ENCODE measurements at regions not wholly inside any gene's neighbourhood (a gene's known extent, or its start where the extent isn't known, plus 50 kb on each side); places are given as distances from the start of the nearest gene placed in this dataset.
"Not testable (repeated sequence)": the region's sequence is repeated elsewhere in the genome, so short reads cannot be mapped to it uniquely, and the experiment has no call there.

GRCh38 chr14:85344171-85344570 lies 185.8 kb upstream of the FLRT2 start:
- no peaks in the 10 kb centered on the region for H4K20me1 ChIP-seq (ENCODE audit: insufficient read depth)
- no peaks in the 10 kb centered on the region for H3K36me3 ChIP-seq (ENCODE audit: insufficient read depth)
- H3K4me1 ChIP-seq (ENCODE audit: low read depth, poor library complexity, severe bottlenecking), result no peaks in the 10 kb centered on the region

GRCh38 chr14:85344847-85345570 lies 184.9 kb upstream of the FLRT2 start:
- no peak for TF ChIP-seq CTCF (conservative IDR thresholded peaks at IDR 0.05; ENCODE audit: low read depth, low read length)
- Histone ChIP-seq H3K9ac (no peak overlapping the region), H3K4me1 (ENCODE audit: low read depth, poor library complexity, severe bottlenecking) (no peaks in the 10 kb centered on the region), H3K79me2 (ENCODE audit: insufficient read depth, low read depth) (no peaks in the 10 kb centered on the region), H3K27me3 (ENCODE audit: insufficient read depth, low read depth) (no peaks in the 10 kb centered on the region), H3K27ac (no peak overlapping the region), H3K36me3 (ENCODE audit: insufficient read depth) (no peaks in the 10 kb centered on the region), H2AFZ (ENCODE audit: low read depth) (no peak overlapping the region), H3K4me2 (no peak overlapping the region), H4K20me1 (ENCODE audit: insufficient read depth) (no peaks in the 10 kb centered on the region), H3K4me3 (IDR thresholded peaks at IDR 0.05; ENCODE audit: insufficient read depth, low read depth, low read length) (no peak overlapping the region)

More at GRCh38 chr14:85344171-85344570, 185.8 kb upstream of the FLRT2 start:
- Histone ChIP-seq H3K4me2 (no peak overlapping the region), H3K79me2 (ENCODE audit: insufficient read depth, low read depth) (no peaks in the 10 kb centered on the region), H2AFZ (ENCODE audit: low read depth) (no peak overlapping the region), H3K9ac (no peak overlapping the region), H3K27ac (no peak overlapping the region), H3K4me3 (IDR thresholded peaks at IDR 0.05; ENCODE audit: insufficient read depth, low read depth, low read length) (no peak overlapping the region), H3K27me3 (ENCODE audit: insufficient read depth, low read depth) (no peaks in the 10 kb centered on the region)
- no peak for TF ChIP-seq CTCF (conservative IDR thresholded peaks at IDR 0.05; ENCODE audit: low read depth, low read length)

- Histone ChIP-seq H3K4me3 (IDR thresholded peaks at IDR 0.05; ENCODE audit: insufficient read depth, low read depth, low read length) (no peak overlapping the region), H3K9ac (no peak overlapping the region), H3K4me2 (no peak overlapping the region), H3K79me2 (ENCODE audit: insufficient read depth, low read depth) (no peaks in the 10 kb centered on the region), H3K27me3 (ENCODE audit: insufficient read depth, low read depth) (no peaks in the 10 kb centered on the region), H3K36me3 (ENCODE audit: insufficient read depth) (no peaks in the 10 kb centered on the region), H2AFZ (ENCODE audit: low read depth) (no peak overlapping the region), H3K27ac (no peak overlapping the region), H3K4me1 (ENCODE audit: low read depth, poor library complexity, severe bottlenecking) (no peaks in the 10 kb centered on the region), H4K20me1 (ENCODE audit: insufficient read depth) (no peaks in the 10 kb centered on the region)
- no peak for TF ChIP-seq CTCF (conservative IDR thresholded peaks at IDR 0.05; ENCODE audit: low read depth, low read length)
Observed at GRCh38 chr14:85350667-85351066, 179.3 kb upstream of the FLRT2 start.

- not testable (repeated sequence) for H4K20me1 ChIP-seq (ENCODE audit: insufficient read depth); H3K27ac ChIP-seq; H3K27me3 ChIP-seq (ENCODE audit: insufficient read depth, low read depth); H2AFZ ChIP-seq (ENCODE audit: low read depth); H3K4me1 ChIP-seq (ENCODE audit: low read depth, poor library complexity, severe bottlenecking); H3K9ac ChIP-seq; H3K4me3 ChIP-seq (IDR thresholded peaks at IDR 0.05; ENCODE audit: insufficient read depth, low read depth, low read length); H3K36me3 ChIP-seq (ENCODE audit: insufficient read depth); H3K4me2 ChIP-seq; H3K79me2 ChIP-seq (ENCODE audit: insufficient read depth, low read depth)
Observed at GRCh38 chr14:85352588-85352987, 177.4 kb upstream of the FLRT2 start.

- Histone ChIP-seq H3K4me3 (IDR thresholded peaks at IDR 0.05; ENCODE audit: insufficient read depth, low read depth, low read length) (no peak overlapping the region), H3K4me1 (ENCODE audit: low read depth, poor library complexity, severe bottlenecking) (no peaks in the 10 kb centered on the region), H3K79me2 (ENCODE audit: insufficient read depth, low read depth) (no peaks in the 10 kb centered on the region), H3K27ac (no peak overlapping the region), H3K4me2 (no peak overlapping the region), H4K20me1 (ENCODE audit: insufficient read depth) (no peaks in the 10 kb centered on the region), H3K36me3 (ENCODE audit: insufficient read depth) (no peaks in the 10 kb centered on the region), H3K9ac (no peak overlapping the region), H3K27me3 (ENCODE audit: insufficient read depth, low read depth) (no peaks in the 10 kb centered on the region), H2AFZ (ENCODE audit: low read depth) (no peak overlapping the region)
- no peak for TF ChIP-seq CTCF (conservative IDR thresholded peaks at IDR 0.05; ENCODE audit: low read depth, low read length)
Observed at GRCh38 chr14:85357120-85357519, 172.8 kb upstream of the FLRT2 start.
